ENCODE measurements at regions not wholly inside any gene's neighbourhood (a gene's known extent, or its start where the extent isn't known, plus 50 kb on each side); places are given as distances from the start of the nearest gene placed in this dataset.

GRCh38 chr3:41024031-41024836, 175.1 kb upstream of the CTNNB1 start:
- TF ChIP-seq, protein P1, sequence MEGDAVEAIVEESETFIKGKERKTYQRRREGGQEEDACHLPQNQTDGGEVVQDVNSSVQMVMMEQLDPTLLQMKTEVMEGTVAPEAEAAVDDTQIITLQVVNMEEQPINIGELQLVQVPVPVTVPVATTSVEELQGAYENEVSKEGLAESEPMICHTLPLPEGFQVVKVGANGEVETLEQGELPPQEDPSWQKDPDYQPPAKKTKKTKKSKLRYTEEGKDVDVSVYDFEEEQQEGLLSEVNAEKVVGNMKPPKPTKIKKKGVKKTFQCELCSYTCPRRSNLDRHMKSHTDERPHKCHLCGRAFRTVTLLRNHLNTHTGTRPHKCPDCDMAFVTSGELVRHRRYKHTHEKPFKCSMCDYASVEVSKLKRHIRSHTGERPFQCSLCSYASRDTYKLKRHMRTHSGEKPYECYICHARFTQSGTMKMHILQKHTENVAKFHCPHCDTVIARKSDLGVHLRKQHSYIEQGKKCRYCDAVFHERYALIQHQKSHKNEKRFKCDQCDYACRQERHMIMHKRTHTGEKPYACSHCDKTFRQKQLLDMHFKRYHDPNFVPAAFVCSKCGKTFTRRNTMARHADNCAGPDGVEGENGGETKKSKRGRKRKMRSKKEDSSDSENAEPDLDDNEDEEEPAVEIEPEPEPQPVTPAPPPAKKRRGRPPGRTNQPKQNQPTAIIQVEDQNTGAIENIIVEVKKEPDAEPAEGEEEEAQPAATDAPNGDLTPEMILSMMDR (conservative IDR thresholded peaks at IDR 0.05 in 1 of 2, IDR thresholded peaks at IDR 0.05 in 1 of 2; ENCODE audit: extremely low read depth in 1 of 2, insufficient read depth in 1 of 2, low read depth in 1 of 2, low read length in 2 of 2), result no peak
- no peak for TF ChIP-seq EZH2 (IDR thresholded peaks at IDR 0.05; ENCODE audit: borderline replicate concordance, low read length)
